HepG2 (cell line): ENCODE measurements at regions not wholly inside any gene's neighbourhood (a gene's known extent, or its start where the extent isn't known, plus 50 kb on each side); places are given as distances from the start of the nearest gene placed in this dataset.

Experiments used
- AHDC1 ChIP-seq: sonication (generic); formaldehyde crosslinking; IDR thresholded peaks from 2 replicates; pipeline ENCODE4 v1.5.1; 2020; ENCODE audit warnings: mild to moderate bottlenecking, missing genetic modification reagents, borderline replicate concordance
- AKNA ChIP-seq: sonication (generic); formaldehyde crosslinking; IDR thresholded peaks from 2 replicates; pipeline ENCODE4 v1.4.0; 2020; ENCODE audit warnings: missing genetic modification reagents, borderline replicate concordance
- CENPX ChIP-seq: sonication (generic); formaldehyde crosslinking; IDR thresholded peaks from 2 replicates; pipeline ENCODE4 v1.9.0; 2021; ENCODE audit warnings: mild to moderate bottlenecking, missing genetic modification reagents, moderate library complexity
- FOXP1 ChIP-seq, 2 experiments: fragments of 450-650 bp in 1 of 2; IDR thresholded peaks; 2 replicates each; pipeline ENCODE4 v1.6.1; 2017 to 2018; ENCODE audit warnings: antibody characterized with exemption in 1 of 2
- FUBP1 ChIP-seq: sonication (generic); formaldehyde crosslinking; IDR thresholded peaks from 2 replicates; pipeline ENCODE4 v1.5.1; 2020; ENCODE audit warnings: missing genetic modification reagents, mild to moderate bottlenecking, borderline replicate concordance
- NR2F6 ChIP-seq, 2 experiments: IDR thresholded peaks; 2 replicates each; pipeline ENCODE4 v1.6.1; 2016; ENCODE audit warnings: antibody characterized with exemption in 1 of 2, mild to moderate bottlenecking in 1 of 2
- ZBTB2 ChIP-seq: sonication (generic); formaldehyde crosslinking; IDR thresholded peaks from 2 replicates; pipeline ENCODE4 v1.8.0; 2022; ENCODE audit warnings: low read depth, missing genetic modification reagents
- ZNF17 ChIP-seq: sonication (generic); formaldehyde crosslinking; IDR thresholded peaks from 2 replicates; pipeline ENCODE4 v1.5.0; 2020; ENCODE audit warnings: mild to moderate bottlenecking, missing genetic modification reagents
- ZNF234 ChIP-seq: sonication (generic); formaldehyde crosslinking; conservative IDR thresholded peaks from 2 replicates; pipeline ENCODE4 v1.5.1; 2020; ENCODE audit warnings: mild to moderate bottlenecking, missing genetic modification reagents

GRCh38 chr12:92068459-92068858 lies 77.2 kb downstream of the BTG1 start (continued):
- no peak for TF ChIP-seq AHDC1
- no peak for TF ChIP-seq NR2F6 (IDR thresholded peaks at IDR 0.05)
- no peak for TF ChIP-seq NR2F6 (CRISPR knock-in tag; IDR thresholded peaks at IDR 0.05)
- TF ChIP-seq ZNF17 (CRISPR knock-in tag), result no peak
- TF ChIP-seq CENPX (CRISPR knock-in tag), result no peak
- no peak for TF ChIP-seq ZNF234 (CRISPR knock-in tag)
- TF ChIP-seq ZBTB2 (CRISPR knock-in tag), result no peak
- TF ChIP-seq FOXP1 (IDR thresholded peaks at IDR 0.05), result no peak
- peak; percentile 24; the same call in 1 of the 2 replicates for TF ChIP-seq FOXP1 (CRISPR knock-in tag; IDR thresholded peaks at IDR 0.05)
- TF ChIP-seq FUBP1, result no peak
- TF ChIP-seq AKNA, result no peak
- TF ChIP-seq, all 625 proteins: peak for 13
